K562 (cell line): ENCODE measurements at regions not wholly inside any gene's neighbourhood (a gene's known extent, or its start where the extent isn't known, plus 50 kb on each side); places are given as distances from the start of the nearest gene placed in this dataset.

ENCODE experiments used
- ATAC-seq: fragments of 200-7000 bp; cut with Tn5 transposase; 3 replicates; pipeline ENCODE4 v1.9.1; 2020; ENCODE audit warnings: moderate library complexity
- BruUV-seq: library from RNA; stranded (reverse); fragments of 400-500 nt; replicated peaks from 2 replicates; lab custom pipeline; 2021; lab: Mats Ljungman, UMichigan
- CTCF ChIA-PET: fragments of 300-600 bp; formaldehyde crosslinking; extraction: SDS; loops from one replicate; lab custom pipeline; 2021; ENCODE audit warnings: low intra/inter-chr PET ratio; lab: Yijun Ruan, JAX
- POLR2A ChIA-PET: fragments of 300-600, 350-650 bp; sonication (Branson Sonifier 250); formaldehyde crosslinking; extraction: SDS; loops from one replicate; lab custom pipeline; 2021; ENCODE audit warnings: antibody characterized with exemption, inconsistent platforms; lab: Yijun Ruan, JAX
- DNase-seq, 4 experiments: peaks; one replicate each; pipeline versions ENCODE4 v3.0.0 to v3.0.0-alpha.2; 2011 to 2018; ENCODE audit warnings: low spot score in 3 of 4, mixed read lengths in 3 of 4; ENCODE audit errors: extremely low read depth in 1 of 4
- FAIRE-seq: peaks from 2 replicates; lab custom pipeline; 2011; peaks lifted over from hg19 to GRCh38; lab: Jason Lieb, UNC
- H2AFZ ChIP-seq: 2 replicates; pipeline ENCODE4 v1.6.0; 2011; ENCODE audit warnings: low read depth, low read length, control low read depth, inconsistent platforms
- H3K27ac ChIP-seq: fragments of 200-600 bp; 3 replicates; pipeline ENCODE4 v1.8.0; 2011; ENCODE audit warnings: low read depth, mild to moderate bottlenecking, control low read depth, inconsistent platforms, low read length, moderate library complexity, mixed read lengths; ENCODE audit errors: extremely low read depth
- H3K27me3 ChIP-seq, 2 experiments: fragments of 300-600 bp in 1 of 2; 2 replicates in 1 of 2; 3 replicates in 1 of 2; pipeline versions ENCODE4 v1.6.0 to v1.8.0; 2011; ENCODE audit warnings: inconsistent platforms in 2 of 2, low read length in 2 of 2, mild to moderate bottlenecking in 1 of 2, mixed read lengths in 1 of 2, moderate library complexity in 1 of 2; ENCODE audit not compliant: control insufficient read depth in 2 of 2, insufficient read depth in 2 of 2
- H3K36me3 ChIP-seq: fragments of 300-600 bp; 3 replicates; pipeline ENCODE4 v1.8.0; 2011; ENCODE audit warnings: mild to moderate bottlenecking, low read length, inconsistent platforms; ENCODE audit not compliant: control insufficient read depth, insufficient read depth
- H3K4me1 ChIP-seq, 2 experiments: fragments of 200-600 bp in 1 of 2; replicated peaks in 1 of 2; 2 replicates in 1 of 2; 3 replicates in 1 of 2; pipeline versions ENCODE4 v1.5.1 to v1.8.0; 2011; ENCODE audit warnings: inconsistent platforms in 2 of 2, low read length in 2 of 2, mild to moderate bottlenecking in 1 of 2, mixed read lengths in 1 of 2, moderate library complexity in 1 of 2; ENCODE audit not compliant: control insufficient read depth in 2 of 2, insufficient read depth in 2 of 2
- H3K4me2 ChIP-seq: 2 replicates; pipeline ENCODE4 v1.6.1; 2011; ENCODE audit warnings: low read length, control low read depth, inconsistent platforms, mixed read lengths; ENCODE audit not compliant: insufficient read depth
- H3K4me3 ChIP-seq: fragments of 200-600 bp; sonication (generic), shearing (Covaris generic); 2 replicates; pipeline ENCODE4 v1.5.1; 2016; ENCODE audit warnings: control low read depth, inconsistent platforms
- H3K79me2 ChIP-seq: fragments of 200-600 bp; 3 replicates; pipeline ENCODE4 v1.8.0; 2011; ENCODE audit warnings: low read length, inconsistent platforms; ENCODE audit not compliant: control insufficient read depth, insufficient read depth
- H3K9ac ChIP-seq, 2 experiments: 2 replicates each; pipeline versions ENCODE4 v1.6.0 to v1.6.1; 2011; ENCODE audit warnings: low read depth in 2 of 2, low read length in 2 of 2, control low read depth in 1 of 2, inconsistent platforms in 1 of 2, mild to moderate bottlenecking in 1 of 2, mixed read lengths in 1 of 2; ENCODE audit not compliant: insufficient read depth in 1 of 2
- H3K9me1 ChIP-seq: one replicate; pipeline ENCODE4 v1.6.0; 2011; ENCODE audit warnings: inconsistent platforms, mild to moderate bottlenecking, low read length, moderate library complexity; ENCODE audit not compliant: control insufficient read depth, insufficient read depth
- H3K9me3 ChIP-seq: replicated peaks from 2 replicates; pipeline ENCODE4 v1.5.1; 2011; ENCODE audit warnings: low read depth, low read length, inconsistent platforms; ENCODE audit not compliant: control insufficient read depth, insufficient read depth
- H4K20me1 ChIP-seq: replicated peaks from 2 replicates; pipeline ENCODE4 v1.6.1; 2011; ENCODE audit warnings: low read length, inconsistent platforms, mixed read lengths; ENCODE audit not compliant: control insufficient read depth, insufficient read depth
- GTF2E2 ChIP-seq: fragments of 200-800 bp; sonication (Bioruptor generic); IDR thresholded peaks from 2 replicates; pipeline ENCODE4 v1.6.1; 2016; ENCODE audit warnings: missing genetic modification characterization, missing compliant biosample characterization
- PYGO2 ChIP-seq: fragments of 450-650 bp; IDR thresholded peaks from 2 replicates; pipeline ENCODE4 v1.6.1; 2016; ENCODE audit warnings: mild to moderate bottlenecking, missing genetic modification characterization, moderate library complexity, missing compliant biosample characterization
- TSC22D4 ChIP-seq: fragments of 450-650 bp; IDR thresholded peaks from 2 replicates; pipeline ENCODE4 v1.6.1; 2016; ENCODE audit warnings: missing genetic modification characterization, missing biosample characterization, control low read depth
- ZKSCAN8 ChIP-seq: fragments of 200-800 bp; sonication (Bioruptor generic); IDR thresholded peaks from 2 replicates; pipeline ENCODE4 v1.6.1; 2016; ENCODE audit warnings: missing genetic modification characterization, missing compliant biosample characterization
- ZNF354B ChIP-seq: fragments of 250-450 bp; sonication (Bioruptor Pico); IDR thresholded peaks from 2 replicates; pipeline ENCODE4 v1.4.0; 2020
- ZNF507 ChIP-seq: conservative IDR thresholded peaks from 2 replicates; pipeline ENCODE4 v1.6.1; 2017; ENCODE audit warnings: missing genetic modification characterization, missing compliant biosample characterization
- ZNF586 ChIP-seq: fragments of 450-650 bp; formaldehyde crosslinking; conservative IDR thresholded peaks from 2 replicates; pipeline ENCODE4 v1.4.0; 2020; ENCODE audit warnings: mild to moderate bottlenecking, moderate library complexity
- WGBS: fragments of 100-300 bp; shearing (Covaris generic); methylation state at CpG from one replicate; pipeline ENCODE4 v1.1.6; 2016; ENCODE audit warnings: low coverage, mixed read lengths; ENCODE audit not compliant: insufficient coverage; ENCODE audit errors: missing lambda C conversion rate; 5-methylcytosine and 5-hydroxymethylcytosine counted together
- in situ Hi-C: fragments of 300-500 bp; cut with MboI; formaldehyde crosslinking; loops from 4 replicates; pipeline ENCODE4 v1.15.0; 2018; ENCODE audit warnings: inconsistent platforms, mixed read lengths
- intact Hi-C: fragments of 100-400 bp; cut with micrococcal nuclease; formaldehyde crosslinking; loops from 2 replicates; pipeline ENCODE4 v1.14.2; 2022

DNA sequence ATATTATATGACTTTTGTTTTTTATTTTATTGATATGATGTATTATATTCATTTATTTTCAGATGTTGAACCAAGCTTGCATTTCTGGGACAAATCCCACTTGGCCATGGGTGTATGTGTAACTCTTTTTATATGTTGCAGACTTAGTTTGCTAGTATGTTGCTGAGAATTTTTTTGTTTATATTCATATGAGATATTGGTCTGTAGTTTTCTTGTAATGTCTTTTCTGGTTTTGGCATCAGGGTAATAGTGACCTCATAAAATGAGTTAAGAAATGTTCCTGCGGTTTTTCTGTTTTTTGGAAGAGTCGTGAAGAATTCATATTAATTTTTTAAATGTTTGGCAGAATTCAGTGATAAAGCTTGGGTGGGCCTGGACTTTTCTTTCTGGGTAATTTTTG is 88.7 kb downstream of the ASB1 start:
- WGBS, result 0% methylated on average over 2 of the region's 2 CpGs
- DNase-seq (no peak), FAIRE-seq (no peak), ATAC-seq (no peak)
- no peak overlapping the region for H3K9ac ChIP-seq
- H3K36me3 ChIP-seq, result no peaks in the 10 kb centered on the region
- no peaks in the 10 kb centered on the region for H4K20me1 ChIP-seq
- ChIA-PET POLR2A (no interaction called here), CTCF (no interaction called here)
- in situ Hi-C loops (no loop called here), intact Hi-C loops (loop anchor here (2.0 kb wide), 1 partner anchor 145 kb away; no protein-coding TSS in a partner anchor)
- H3K4me3 ChIP-seq, result no peak overlapping the region
- peaks cover 0 to 2% of the 10 kb centered on the region in 2 experiments; a peak in 1 of 5 replicates for H3K4me1 ChIP-seq
- TF ChIP-seq TSC22D4 (tag) (no peak), PYGO2 (tag) (no peak), GTF2E2 (tag) (no peak), ZKSCAN8 (CRISPR knock-in tag) (no peak)
- no peak overlapping the region for H2AFZ ChIP-seq
- H3K4me2 ChIP-seq, result no peak overlapping the region
- H3K27me3 ChIP-seq, result peaks cover 0 to 19% of the 10 kb centered on the region in 2 experiments; a peak in 2 of 5 replicates
- H3K9me1 ChIP-seq, result no peaks in the 10 kb centered on the region
- H3K79me2 ChIP-seq, result no peaks in the 10 kb centered on the region
- no peaks in the 10 kb centered on the region for H3K9me3 ChIP-seq
- no TSS peak for BruUV-seq
- H3K27ac ChIP-seq, result no peak overlapping the region

DNA sequence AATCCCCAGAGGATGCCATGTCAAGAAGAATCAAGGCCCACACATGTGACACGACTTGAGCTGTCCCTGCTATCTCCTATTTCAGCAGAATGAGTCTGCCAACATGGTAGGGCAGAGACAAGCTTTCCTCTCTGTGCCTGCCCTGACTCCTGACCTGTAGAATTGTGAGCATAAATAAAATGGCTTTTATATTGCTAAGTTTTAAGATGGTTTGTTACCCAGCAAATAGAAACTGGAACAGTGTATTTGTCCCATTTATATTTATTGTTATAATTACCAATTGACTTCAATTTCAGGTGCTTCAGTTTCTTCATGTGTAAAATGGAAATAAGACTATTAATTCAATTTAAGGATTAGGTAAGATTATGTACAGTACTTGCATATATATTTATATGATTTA is 90.5 kb downstream of the ASB1 start:
- no TSS peak for BruUV-seq
- DNase-seq, result no peak
- CTCF ChIA-PET, result no interaction called here
- Histone ChIP-seq H3K27ac (no peak overlapping the region), H3K79me2 (no peaks in the 10 kb centered on the region), H2AFZ (no peak overlapping the region), H3K4me2 (no peak overlapping the region), H3K9me1 (no peaks in the 10 kb centered on the region), H3K4me1 (0 out of 5 replicates have a peak, but pooled peaks cover 0 to 2% of the 10 kb centered on the region in 2 experiments), H3K27me3 (peaks cover 0 to 2% of the 10 kb centered on the region in 2 experiments; a peak in 2 of 5 replicates), H3K9ac (no peak overlapping the region), H4K20me1 (no peaks in the 10 kb centered on the region), H3K9me3 (no peaks in the 10 kb centered on the region), H3K4me3 (no peak overlapping the region), H3K36me3 (no peaks in the 10 kb centered on the region)
- intact Hi-C loops (no loop called here), in situ Hi-C loops (no loop called here)
- 0% methylated on average over 1 of the region's 1 CpG for WGBS
- TF ChIP-seq ZNF507 (tag) (peak; percentile 99), ZNF354B (peak; percentile 78), ZNF586 (CRISPR knock-in tag) (no peak)
- ATAC-seq, result no peak
- POLR2A ChIA-PET, result no interaction called here
- FAIRE-seq, result no peak
